ENCODE measurements at regions not wholly inside any gene's neighbourhood (a gene's known extent, or its start where the extent isn't known, plus 50 kb on each side); places are given as distances from the start of the nearest gene placed in this dataset.
"Not testable (repeated sequence)": the region's sequence is repeated elsewhere in the genome, so short reads cannot be mapped to it uniquely, and the experiment has no call there.

- DNase-seq: no peak
Measured at GRCh38 chrX:128739539-128739938, 687.3 kb upstream of the ACTRT1 start.

- no peak for DNase-seq
Measured at GRCh38 chrX:128728943-128729342, 676.7 kb upstream of the ACTRT1 start.

GRCh38 chrX:128717635-128718578, 665.7 kb upstream of the ACTRT1 start:
- DNase-seq: no peak

GRCh38 chrX:128714425-128714824, 662.2 kb upstream of the ACTRT1 start:
- DNase-seq: no peak

- no peak for DNase-seq
Measured at GRCh38 chrX:128699716-128700285, 647.6 kb upstream of the ACTRT1 start.

GRCh38 chrX:128698573-128699181, 646.5 kb upstream of the ACTRT1 start:
- DNase-seq: no peak

- DNase-seq: no peak
Measured at GRCh38 chrX:128691872-128692271, 639.7 kb upstream of the ACTRT1 start.

- no peak for DNase-seq
Measured at GRCh38 chrX:128685387-128685786, 633.2 kb upstream of the ACTRT1 start.

- no peak for DNase-seq
Measured at GRCh38 chrX:128676651-128677050, 624.4 kb upstream of the ACTRT1 start.

GRCh38 chrX:128674326-128675086, 622.3 kb upstream of the ACTRT1 start:
- not testable (repeated sequence) for DNase-seq

GRCh38 chrX:128664211-128664610, 612.0 kb upstream of the ACTRT1 start:
- DNase-seq: no peak

- DNase-seq: no peak
Measured at GRCh38 chrX:128653524-128654060, 601.4 kb upstream of the ACTRT1 start.

GRCh38 chrX:128650326-128650725, 598.1 kb upstream of the ACTRT1 start:
- DNase-seq: peak; percentile 39

GRCh38 chrX:128634754-128635153, 582.6 kb upstream of the ACTRT1 start:
- DNase-seq: no peak

- DNase-seq: no peak
Measured at GRCh38 chrX:128623361-128623760, 571.2 kb upstream of the ACTRT1 start.

GRCh38 chrX:128622296-128622695, 570.1 kb upstream of the ACTRT1 start:
- DNase-seq: no peak

GRCh38 chrX:128619490-128619889, 567.3 kb upstream of the ACTRT1 start:
- no peak for DNase-seq

- DNase-seq: no peak
Measured at GRCh38 chrX:128616933-128617332, 564.7 kb upstream of the ACTRT1 start.

- not testable (repeated sequence) for DNase-seq
Measured at GRCh38 chrX:128606817-128607216, 554.6 kb upstream of the ACTRT1 start.

GRCh38 chrX:128606357-128606756, 554.2 kb upstream of the ACTRT1 start:
- DNase-seq: not testable (repeated sequence)

GRCh38 chrX:128601706-128602105, 549.5 kb upstream of the ACTRT1 start:
- no peak for DNase-seq

- DNase-seq: no peak
Measured at GRCh38 chrX:128599632-128600031, 547.4 kb upstream of the ACTRT1 start.

GRCh38 chrX:128582036-128582435, 529.8 kb upstream of the ACTRT1 start:
- no peak for DNase-seq

All from NCI-H524 treated with DMSO at 0.1 percent for 48 hours (cell line).